Omental fat pad (tissue), 3 donors: ENCODE measurements at regions not wholly inside any gene's neighbourhood (a gene's known extent, or its start where the extent isn't known, plus 50 kb on each side); places are given as distances from the start of the nearest gene placed in this dataset.

ENCODE experiments used
- ATAC-seq: fragments of 150-250 bp; one replicate; pipeline ENCODE4 v1.9.1; 2016; ENCODE audit warnings: mild to moderate bottlenecking, moderate library complexity; ENCODE audit not compliant: low FRiP score
- DNase-seq: peaks from one replicate; pipeline ENCODE4 v3.0.0-alpha.2; 2019; ENCODE audit warnings: low spot score
- CTCF ChIP-seq, 3 donors: fragments of 450-650 bp; IDR thresholded peaks; one replicate each; pipeline ENCODE4 v1.5.1; 2016 to 2017; ENCODE audit warnings: antibody characterized with exemption in 3 of 3, mild to moderate bottlenecking in 3 of 3, moderate library complexity in 2 of 3

- no peak for DNase-seq
- no peak for TF ChIP-seq CTCF (IDR thresholded peaks at IDR 0.05)
- no peak for ATAC-seq
Observed at GRCh38 chr5:109942646-109943045, 252.9 kb downstream of the MAN2A1 start.

GRCh38 chr5:109943701-109944235 lies 254.0 kb downstream of the MAN2A1 start:
- DNase-seq, result no peak
- TF ChIP-seq CTCF (IDR thresholded peaks at IDR 0.05), result no peak

GRCh38 chr5:109944461-109944860 lies 254.7 kb downstream of the MAN2A1 start:
- DNase-seq, result no peak

More at GRCh38 chr5:109943701-109944235, 254.0 kb downstream of the MAN2A1 start:
- ATAC-seq, result no peak

GRCh38 chr5:109945097-109945678 lies 255.5 kb downstream of the MAN2A1 start:
- ATAC-seq (no peak), DNase-seq (no peak)
- TF ChIP-seq CTCF (IDR thresholded peaks at IDR 0.05), result no peak

More at GRCh38 chr5:109944461-109944860, 254.7 kb downstream of the MAN2A1 start:
- no peak for TF ChIP-seq CTCF (IDR thresholded peaks at IDR 0.05)
- no peak for ATAC-seq

GRCh38 chr5:109945723-109946480 lies 256.2 kb downstream of the MAN2A1 start:
- ATAC-seq (no peak), DNase-seq (no peak)
- TF ChIP-seq CTCF (IDR thresholded peaks at IDR 0.05), result no peak

GRCh38 chr5:109946610-109947009 lies 256.9 kb downstream of the MAN2A1 start:
- ATAC-seq (no peak), DNase-seq (no peak)
- TF ChIP-seq CTCF (IDR thresholded peaks at IDR 0.05), result no peak
